Neural cell (in vitro differentiated cells): ENCODE measurements at regions not wholly inside any gene's neighbourhood (a gene's known extent, or its start where the extent isn't known, plus 50 kb on each side); places are given as distances from the start of the nearest gene placed in this dataset.

Experiments used
- H2AFZ ChIP-seq: fragments of 200-600, 300-800 bp; sonication (generic), shearing (Covaris generic); 2 replicates; pipeline ENCODE4 v1.6.0; 2014; ENCODE audit warnings: low read depth, mild to moderate bottlenecking, antibody characterized with exemption, low read length, moderate library complexity
- H3F3A ChIP-seq: fragments of 200-600 bp; shearing (Covaris generic); 2 replicates; pipeline ENCODE4 v1.6.1; 2016; ENCODE audit warnings: mild to moderate bottlenecking, moderate library complexity, mixed read lengths, antibody characterized with exemption, low read length; ENCODE audit not compliant: insufficient read depth, poor library complexity, severe bottlenecking
- H3K27ac ChIP-seq: fragments of 200-600, 300-800 bp; sonication (generic), shearing (Covaris generic); 2 replicates; pipeline ENCODE4 v1.5.1; 2014; ENCODE audit warnings: mild to moderate bottlenecking, low read length, moderate library complexity
- H3K27me3 ChIP-seq: fragments of 300-800, 200-600 bp; sonication (generic), shearing (Covaris generic); 2 replicates; pipeline ENCODE4 v1.6.0; 2014; ENCODE audit warnings: mild to moderate bottlenecking, low read depth, low read length, moderate library complexity; ENCODE audit not compliant: insufficient read depth
- H3K36me3 ChIP-seq: fragments of 300-800, 200-600 bp; sonication (generic), shearing (Covaris generic); 2 replicates; pipeline ENCODE4 v1.5.1; 2014; ENCODE audit warnings: mild to moderate bottlenecking, antibody characterized with exemption, low read length, moderate library complexity; ENCODE audit not compliant: insufficient read depth
- H3K4me2 ChIP-seq: fragments of 300-800, 200-600 bp; sonication (generic), shearing (Covaris generic); 2 replicates; pipeline ENCODE4 v1.6.0; 2014; ENCODE audit warnings: mild to moderate bottlenecking, low read length
- H3K4me3 ChIP-seq: fragments of 300-800, 200-600 bp; sonication (generic), shearing (Covaris generic); 2 replicates; pipeline ENCODE4 v1.5.1; 2014; ENCODE audit warnings: mild to moderate bottlenecking, low read length, moderate library complexity
- H3K79me2 ChIP-seq: fragments of 200-600 bp; shearing (Covaris generic); replicated peaks from 2 replicates; pipeline ENCODE4 v1.6.0; 2014; ENCODE audit warnings: mild to moderate bottlenecking, low read length, moderate library complexity; ENCODE audit not compliant: insufficient read depth
- H3K9ac ChIP-seq: fragments of 300-800, 200-600 bp; sonication (generic), shearing (Covaris generic); 2 replicates; pipeline ENCODE4 v1.6.1; 2016; ENCODE audit warnings: mild to moderate bottlenecking, low read length, mixed read lengths
- H3K9me2 ChIP-seq: fragments of 200-600 bp; shearing (Covaris generic); 2 replicates; pipeline ENCODE4 v1.6.1; 2016; ENCODE audit warnings: mild to moderate bottlenecking, low read length, mixed read lengths; ENCODE audit not compliant: insufficient read depth
- H3K9me3 ChIP-seq: fragments of 200-600, 300-800 bp; sonication (generic), shearing (Covaris generic); 2 replicates; pipeline ENCODE4 v1.6.1; 2016; ENCODE audit warnings: mild to moderate bottlenecking, mixed run types, low read length, moderate library complexity, mixed read lengths
- H4K20me1 ChIP-seq: fragments of 200-600 bp; shearing (Covaris generic); 2 replicates; pipeline ENCODE4 v1.6.1; 2016; ENCODE audit warnings: mild to moderate bottlenecking, mixed run types; ENCODE audit not compliant: insufficient read depth
- CTCF ChIP-seq: fragments of 450-650 bp; IDR thresholded peaks from 2 replicates; pipeline ENCODE4 v1.5.1; 2014; ENCODE audit warnings: antibody characterized with exemption, mild to moderate bottlenecking, moderate library complexity; ENCODE audit not compliant: poor library complexity, severe bottlenecking
- EP300 ChIP-seq: fragments of 450-650 bp; conservative IDR thresholded peaks from 2 replicates; pipeline ENCODE4 v1.6.1; 2014; ENCODE audit warnings: antibody characterized with exemption, mild to moderate bottlenecking, moderate library complexity; ENCODE audit not compliant: poor library complexity, severe bottlenecking
- EZH2 ChIP-seq: fragments of 200-600, 300-800 bp; shearing (Covaris generic), sonication (generic); IDR thresholded peaks from 2 replicates; pipeline ENCODE4 v1.6.1; 2014; ENCODE audit warnings: antibody characterized with exemption, low read length, borderline replicate concordance, mild to moderate bottlenecking; ENCODE audit not compliant: insufficient read depth, poor library complexity, severe bottlenecking
- MXI1 ChIP-seq: fragments of 450-650 bp; conservative IDR thresholded peaks from 2 replicates; pipeline ENCODE4 v1.6.1; 2014; ENCODE audit warnings: antibody characterized with exemption, mild to moderate bottlenecking; ENCODE audit not compliant: poor library complexity, severe bottlenecking
- POLR2AphosphoS5 ChIP-seq: IDR thresholded peaks from 2 replicates; pipeline ENCODE4 v1.6.1; 2012
- RAD21 ChIP-seq: fragments of 450-650 bp; conservative IDR thresholded peaks from 2 replicates; pipeline ENCODE4 v1.6.1; 2014; ENCODE audit warnings: antibody characterized with exemption, mild to moderate bottlenecking, moderate library complexity
- REST ChIP-seq: IDR thresholded peaks from 2 replicates; pipeline ENCODE4 v1.6.1; 2012; ENCODE audit warnings: borderline replicate concordance
- SMC3 ChIP-seq: fragments of 450-650 bp; conservative IDR thresholded peaks from 2 replicates; pipeline ENCODE4 v1.6.1; 2014; ENCODE audit warnings: antibody characterized with exemption, mild to moderate bottlenecking, moderate library complexity; ENCODE audit not compliant: poor library complexity
- TAF1 ChIP-seq: IDR thresholded peaks from 2 replicates; pipeline ENCODE4 v1.6.1; 2012; ENCODE audit warnings: low read depth

- no peaks in the 10 kb centered on the region for H3F3A ChIP-seq
- H3K79me2 ChIP-seq, result no peaks in the 10 kb centered on the region
- H3K4me3 ChIP-seq, result no peak overlapping the region
- H3K27me3 ChIP-seq, result no peaks in the 10 kb centered on the region
- no peak for TF ChIP-seq POLR2AphosphoS5
- TF ChIP-seq RAD21, result no peak
- no peak for TF ChIP-seq EP300
- TF ChIP-seq REST, result no peak
- TF ChIP-seq TAF1, result no peak
- TF ChIP-seq EZH2, result no peak
- TF ChIP-seq SMC3, result no peak
- no peak for TF ChIP-seq CTCF
- no peak for TF ChIP-seq MXI1
- H3K36me3 ChIP-seq, result no peaks in the 10 kb centered on the region
- H4K20me1 ChIP-seq, result no peaks in the 10 kb centered on the region
- no peaks in the 10 kb centered on the region for H3K9me3 ChIP-seq
- no peak overlapping the region for H3K4me2 ChIP-seq
- H3K9ac ChIP-seq, result no peak overlapping the region
- H2AFZ ChIP-seq, result no peak overlapping the region
- no peak overlapping the region for H3K27ac ChIP-seq
- no peaks in the 10 kb centered on the region for H3K9me2 ChIP-seq
Measured at GRCh38 chr11:23295241-23295640, 435.0 kb upstream of the CCDC179 start.

GRCh38 chr11:23308041-23308440 is 447.8 kb upstream of the CCDC179 start:
- Histone ChIP-seq H3K9me2 (no peaks in the 10 kb centered on the region), H3K4me3 (no peak overlapping the region), H3K9me3 (no peaks in the 10 kb centered on the region), H3K79me2 (no peaks in the 10 kb centered on the region), H3K9ac (no peak overlapping the region), H4K20me1 (no peaks in the 10 kb centered on the region), H2AFZ (no peak overlapping the region), H3K4me2 (no peak overlapping the region), H3K27me3 (no peaks in the 10 kb centered on the region), H3K36me3 (no peaks in the 10 kb centered on the region), H3K27ac (no peak overlapping the region), H3F3A (no peaks in the 10 kb centered on the region)
- TF ChIP-seq MXI1 (no peak), POLR2AphosphoS5 (no peak), EZH2 (no peak), EP300 (no peak), CTCF (no peak), REST (no peak), RAD21 (no peak), TAF1 (no peak), SMC3 (no peak)
